ENCODE measurements at regions not wholly inside any gene's neighbourhood (a gene's known extent, or its start where the extent isn't known, plus 50 kb on each side); places are given as distances from the start of the nearest gene placed in this dataset.

DNA sequence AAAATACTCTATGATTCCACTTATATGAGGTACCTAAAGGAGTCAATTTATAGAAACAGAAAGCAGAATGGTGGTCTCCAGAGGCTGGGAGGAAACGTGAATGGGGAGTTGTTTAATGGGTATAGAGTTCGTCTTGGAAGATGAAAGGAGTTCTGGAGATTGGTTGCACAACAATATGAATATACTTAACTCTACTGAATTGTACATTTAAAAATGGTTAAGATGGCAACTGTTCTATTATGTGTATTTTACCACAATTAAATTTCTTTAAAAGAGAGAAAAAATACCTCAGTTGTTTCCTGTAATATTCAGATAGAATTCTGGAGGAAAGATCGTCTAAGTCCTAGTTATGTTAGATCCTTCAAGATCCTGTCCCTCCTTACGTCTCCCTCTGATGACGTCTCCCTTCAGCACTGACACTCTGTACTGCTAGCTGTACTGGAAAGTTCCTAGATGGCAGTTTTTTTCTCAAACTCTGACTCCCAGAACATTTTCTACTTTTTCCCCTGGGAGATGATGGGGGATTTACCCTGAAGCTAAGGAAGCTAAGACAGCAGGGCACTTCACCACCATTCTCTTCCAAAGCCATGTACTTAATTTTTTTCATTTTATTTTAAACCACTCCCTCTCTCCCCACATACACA, 53.2 kb upstream of the CAV2 start:
- H3K4me1 ChIP-seq (ENCODE audit: insufficient read depth, low read length, severe bottlenecking), result no peaks in the 10 kb centered on the region
- H3F3A ChIP-seq (ENCODE audit: insufficient read depth, low read length), result no peaks in the 10 kb centered on the region
- H4K20me1 ChIP-seq (ENCODE audit: insufficient read depth, low read length), result no peaks in the 10 kb centered on the region
- H3K9me3 ChIP-seq (ENCODE audit: low read length), result no peaks in the 10 kb centered on the region
- H3K9me2 ChIP-seq (ENCODE audit: low read depth, low read length), result no peaks in the 10 kb centered on the region
- no peaks in the 10 kb centered on the region for H3K36me3 ChIP-seq (ENCODE audit: insufficient read depth, low read length)
- no peak overlapping the region for H2AFZ ChIP-seq (ENCODE audit: low read length)
- H3K4me2 ChIP-seq (ENCODE audit: low read length), result no peak overlapping the region
- H3K27me3 ChIP-seq (ENCODE audit: insufficient read depth, low read length), result no peaks in the 10 kb centered on the region
- no peak overlapping the region for H3K9ac ChIP-seq (ENCODE audit: low read length)
- H3K4me3 ChIP-seq (ENCODE audit: low read depth, low read length, poor library complexity, severe bottlenecking), result no peak overlapping the region
- no peak overlapping the region for H3K27ac ChIP-seq (ENCODE audit: low read depth, low read length, poor library complexity, severe bottlenecking)
- no peaks in the 10 kb centered on the region for H3K79me2 ChIP-seq (ENCODE audit: insufficient read depth, low read length)
- TF ChIP-seq EZH2 (IDR thresholded peaks at IDR 0.05; ENCODE audit: borderline replicate concordance, low read length), result no peak
- TF ChIP-seq, protein P1, sequence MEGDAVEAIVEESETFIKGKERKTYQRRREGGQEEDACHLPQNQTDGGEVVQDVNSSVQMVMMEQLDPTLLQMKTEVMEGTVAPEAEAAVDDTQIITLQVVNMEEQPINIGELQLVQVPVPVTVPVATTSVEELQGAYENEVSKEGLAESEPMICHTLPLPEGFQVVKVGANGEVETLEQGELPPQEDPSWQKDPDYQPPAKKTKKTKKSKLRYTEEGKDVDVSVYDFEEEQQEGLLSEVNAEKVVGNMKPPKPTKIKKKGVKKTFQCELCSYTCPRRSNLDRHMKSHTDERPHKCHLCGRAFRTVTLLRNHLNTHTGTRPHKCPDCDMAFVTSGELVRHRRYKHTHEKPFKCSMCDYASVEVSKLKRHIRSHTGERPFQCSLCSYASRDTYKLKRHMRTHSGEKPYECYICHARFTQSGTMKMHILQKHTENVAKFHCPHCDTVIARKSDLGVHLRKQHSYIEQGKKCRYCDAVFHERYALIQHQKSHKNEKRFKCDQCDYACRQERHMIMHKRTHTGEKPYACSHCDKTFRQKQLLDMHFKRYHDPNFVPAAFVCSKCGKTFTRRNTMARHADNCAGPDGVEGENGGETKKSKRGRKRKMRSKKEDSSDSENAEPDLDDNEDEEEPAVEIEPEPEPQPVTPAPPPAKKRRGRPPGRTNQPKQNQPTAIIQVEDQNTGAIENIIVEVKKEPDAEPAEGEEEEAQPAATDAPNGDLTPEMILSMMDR (IDR thresholded peaks at IDR 0.05; ENCODE audit: low read length), result no peak

DNA sequence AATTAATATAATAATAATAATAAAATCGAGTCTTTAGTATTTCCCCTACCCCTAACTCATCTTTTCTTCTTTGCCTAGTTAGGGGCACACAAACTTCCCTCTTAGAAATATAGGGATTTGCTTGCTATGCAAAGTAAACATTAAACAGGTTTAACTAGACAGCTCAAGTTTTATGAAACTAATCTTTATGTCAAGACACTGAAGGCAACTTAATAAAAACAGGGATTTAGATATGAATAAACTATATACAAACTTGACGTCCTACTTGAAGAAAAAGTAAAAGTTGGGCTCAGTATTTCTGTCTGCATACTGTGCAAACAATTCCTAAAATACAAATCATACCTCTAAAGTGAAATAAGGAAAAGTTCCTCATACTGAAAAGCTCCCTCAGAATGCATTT, 52.1 kb upstream of the CAV2 start:
- no peaks in the 10 kb centered on the region for H3K79me2 ChIP-seq (ENCODE audit: insufficient read depth, low read length)
- H2AFZ ChIP-seq (ENCODE audit: low read length), result no peak overlapping the region
- H3K9ac ChIP-seq (ENCODE audit: low read length), result no peak overlapping the region
- no peak overlapping the region for H3K27ac ChIP-seq (ENCODE audit: low read depth, low read length, poor library complexity, severe bottlenecking)
- H3F3A ChIP-seq (ENCODE audit: insufficient read depth, low read length), result no peaks in the 10 kb centered on the region
- TF ChIP-seq, protein P1 (IDR thresholded peaks at IDR 0.05; ENCODE audit: low read length), result no peak
- TF ChIP-seq EZH2 (IDR thresholded peaks at IDR 0.05; ENCODE audit: borderline replicate concordance, low read length), result no peak
- H3K36me3 ChIP-seq (ENCODE audit: insufficient read depth, low read length), result no peaks in the 10 kb centered on the region
- H3K9me2 ChIP-seq (ENCODE audit: low read depth, low read length), result no peaks in the 10 kb centered on the region
- H3K9me3 ChIP-seq (ENCODE audit: low read length), result no peaks in the 10 kb centered on the region
- H3K4me2 ChIP-seq (ENCODE audit: low read length), result no peak overlapping the region
- no peak overlapping the region for H3K4me3 ChIP-seq (ENCODE audit: low read depth, low read length, poor library complexity, severe bottlenecking)
- no peaks in the 10 kb centered on the region for H4K20me1 ChIP-seq (ENCODE audit: insufficient read depth, low read length)
- H3K27me3 ChIP-seq (ENCODE audit: insufficient read depth, low read length), result no peaks in the 10 kb centered on the region
- no peaks in the 10 kb centered on the region for H3K4me1 ChIP-seq (ENCODE audit: insufficient read depth, low read length, severe bottlenecking)

DNA sequence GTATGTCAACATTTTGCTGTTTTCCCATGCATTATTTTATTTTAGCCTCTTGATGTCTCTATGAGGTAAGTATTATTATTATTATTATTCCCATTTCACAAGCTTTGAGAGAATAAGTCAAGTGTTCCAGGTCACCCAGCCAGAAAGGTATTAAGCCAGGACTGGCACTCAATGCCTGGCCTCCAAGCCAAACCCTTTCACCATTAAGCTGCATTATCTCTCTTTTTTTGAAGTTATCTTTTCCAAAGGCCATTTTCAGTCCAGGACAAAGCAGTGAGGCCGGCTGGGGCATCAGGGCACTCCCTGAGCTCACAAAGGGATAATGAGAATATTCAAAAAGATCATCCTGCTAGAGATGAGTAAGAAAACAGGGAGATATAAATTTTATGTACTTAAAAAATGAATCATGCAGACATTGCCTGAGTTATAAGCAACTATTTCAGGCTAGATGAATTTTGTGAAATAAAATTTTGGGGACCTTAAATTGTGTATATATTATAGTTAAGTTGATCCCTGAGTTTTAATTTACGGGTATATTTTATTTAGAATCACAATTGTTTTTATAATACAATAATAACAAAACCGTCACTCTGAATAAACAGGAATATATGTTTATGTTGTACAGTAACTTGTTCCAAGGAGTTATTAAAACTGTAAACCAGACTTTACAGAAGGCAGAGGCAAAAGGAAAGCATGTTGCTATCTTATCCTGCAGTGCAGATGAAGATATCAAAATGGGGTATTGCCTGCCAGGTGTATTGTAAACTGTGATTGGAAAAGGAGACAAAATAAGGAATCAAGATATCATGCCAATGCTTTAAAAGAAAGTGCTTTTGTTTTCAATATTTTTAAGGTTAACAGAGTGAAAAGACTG, 51.3 kb upstream of the CAV2 start:
- H3K27me3 ChIP-seq (ENCODE audit: insufficient read depth, low read length), result no peaks in the 10 kb centered on the region
- no peak for TF ChIP-seq EZH2 (IDR thresholded peaks at IDR 0.05; ENCODE audit: borderline replicate concordance, low read length)
- TF ChIP-seq, protein P1 (IDR thresholded peaks at IDR 0.05; ENCODE audit: low read length), result no peak
- H3K9me3 ChIP-seq (ENCODE audit: low read length), result no peaks in the 10 kb centered on the region
- H3K4me2 ChIP-seq (ENCODE audit: low read length), result no peak overlapping the region
- H3K4me1 ChIP-seq (ENCODE audit: insufficient read depth, low read length, severe bottlenecking), result no peaks in the 10 kb centered on the region
- no peaks in the 10 kb centered on the region for H3F3A ChIP-seq (ENCODE audit: insufficient read depth, low read length)
- H2AFZ ChIP-seq (ENCODE audit: low read length), result no peak overlapping the region
- H3K36me3 ChIP-seq (ENCODE audit: insufficient read depth, low read length), result no peaks in the 10 kb centered on the region
- no peaks in the 10 kb centered on the region for H3K79me2 ChIP-seq (ENCODE audit: insufficient read depth, low read length)
- H3K27ac ChIP-seq (ENCODE audit: low read depth, low read length, poor library complexity, severe bottlenecking), result no peak overlapping the region
- H3K4me3 ChIP-seq (ENCODE audit: low read depth, low read length, poor library complexity, severe bottlenecking), result no peak overlapping the region
- H3K9me2 ChIP-seq (ENCODE audit: low read depth, low read length), result no peaks in the 10 kb centered on the region
- no peak overlapping the region for H3K9ac ChIP-seq (ENCODE audit: low read length)
- no peaks in the 10 kb centered on the region for H4K20me1 ChIP-seq (ENCODE audit: insufficient read depth, low read length)
